ENCODE measurements at regions not wholly inside any gene's neighbourhood (a gene's known extent, or its start where the extent isn't known, plus 50 kb on each side); places are given as distances from the start of the nearest gene placed in this dataset.

DNA sequence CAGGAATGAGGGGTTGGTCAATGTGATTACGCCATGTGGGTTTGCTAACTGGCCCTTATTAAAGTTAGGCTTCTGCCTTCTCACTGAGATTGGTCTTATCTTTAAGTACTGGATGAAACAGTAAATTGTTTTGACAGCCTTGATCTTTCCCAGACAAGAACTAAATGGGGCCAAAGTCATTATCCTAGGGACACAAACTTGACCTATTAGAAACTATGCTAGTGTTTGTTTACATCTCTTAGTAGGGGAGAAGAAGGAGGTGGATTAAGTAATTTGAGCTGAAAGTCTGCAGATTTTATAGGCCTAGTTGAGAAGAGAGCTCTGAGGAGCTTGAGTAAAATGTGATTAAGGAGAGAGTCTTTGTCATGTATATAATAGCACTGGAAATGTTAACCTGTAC lies 386.9 kb downstream of the HTR7 start:
- H4K20me1 ChIP-seq (ENCODE audit: control insufficient read depth, insufficient read depth, low read length, poor library complexity, severe bottlenecking): no peaks in the 10 kb centered on the region
- no peak overlapping the region for H3K27ac Mint-ChIP-seq
- H3K4me3 ChIP-seq (ENCODE audit: control extremely low read depth in 1 of 5, extremely low read depth in 1 of 5, insufficient read depth in 1 of 5, low read depth in 2 of 5, low read length in 4 of 5): no peak overlapping the region
- no peaks in the 10 kb centered on the region for H3K4me1 ChIP-seq (ENCODE audit: control insufficient read depth in 2 of 2, insufficient read depth in 2 of 2, low read length in 2 of 2)
- ATAC-seq (ENCODE audit: low read depth) (no peak), DNase-seq (no peak)
- no peak overlapping the region for H3K4me2 ChIP-seq (replicated peaks; ENCODE audit: low read depth, low read length, poor library complexity, severe bottlenecking)
- peaks cover 10% of the 10 kb centered on the region for H3K9me3 Mint-ChIP-seq (ENCODE audit: insufficient read depth)
- no peaks in the 10 kb centered on the region for H3K36me3 ChIP-seq (replicated peaks in 1 of 2; ENCODE audit: control extremely low read depth in 1 of 2, control insufficient read depth in 1 of 2, extremely low read depth in 1 of 2, insufficient read depth in 2 of 2, low read length in 1 of 2)
- H3K79me2 ChIP-seq (ENCODE audit: control insufficient read depth, insufficient read depth, low read length): no peaks in the 10 kb centered on the region
- no peak overlapping the region for H3K4me3 Mint-ChIP-seq
- H3K27me3 Mint-ChIP-seq: no peaks in the 10 kb centered on the region
- no peak overlapping the region for H3K27ac ChIP-seq (ENCODE audit: low read length in 2 of 2)
- 100% methylated on average over 1 of the region's 1 CpG for WGBS (ENCODE audit: insufficient coverage)
- TF ChIP-seq, protein P1, sequence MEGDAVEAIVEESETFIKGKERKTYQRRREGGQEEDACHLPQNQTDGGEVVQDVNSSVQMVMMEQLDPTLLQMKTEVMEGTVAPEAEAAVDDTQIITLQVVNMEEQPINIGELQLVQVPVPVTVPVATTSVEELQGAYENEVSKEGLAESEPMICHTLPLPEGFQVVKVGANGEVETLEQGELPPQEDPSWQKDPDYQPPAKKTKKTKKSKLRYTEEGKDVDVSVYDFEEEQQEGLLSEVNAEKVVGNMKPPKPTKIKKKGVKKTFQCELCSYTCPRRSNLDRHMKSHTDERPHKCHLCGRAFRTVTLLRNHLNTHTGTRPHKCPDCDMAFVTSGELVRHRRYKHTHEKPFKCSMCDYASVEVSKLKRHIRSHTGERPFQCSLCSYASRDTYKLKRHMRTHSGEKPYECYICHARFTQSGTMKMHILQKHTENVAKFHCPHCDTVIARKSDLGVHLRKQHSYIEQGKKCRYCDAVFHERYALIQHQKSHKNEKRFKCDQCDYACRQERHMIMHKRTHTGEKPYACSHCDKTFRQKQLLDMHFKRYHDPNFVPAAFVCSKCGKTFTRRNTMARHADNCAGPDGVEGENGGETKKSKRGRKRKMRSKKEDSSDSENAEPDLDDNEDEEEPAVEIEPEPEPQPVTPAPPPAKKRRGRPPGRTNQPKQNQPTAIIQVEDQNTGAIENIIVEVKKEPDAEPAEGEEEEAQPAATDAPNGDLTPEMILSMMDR (IDR thresholded peaks at IDR 0.05): no peak
- no peak for TF ChIP-seq EZH2 (IDR thresholded peaks at IDR 0.05; ENCODE audit: borderline replicate concordance, insufficient read depth, low read depth, low read length, poor library complexity, severe bottlenecking)
- H3K27me3 ChIP-seq (replicated peaks in 1 of 4; ENCODE audit: control extremely low read depth in 1 of 4, control insufficient read depth in 3 of 4, insufficient read depth in 4 of 4, low read length in 3 of 4): no peaks in the 10 kb centered on the region
- H3K9me3 ChIP-seq (ENCODE audit: control extremely low read depth in 1 of 3, control insufficient read depth in 2 of 3, insufficient read depth in 1 of 3, low read length in 2 of 3): peaks cover 0 to 3% (median 0%) of the 10 kb centered on the region in 3 donors
- no peaks in the 10 kb centered on the region for H3K4me1 Mint-ChIP-seq
- no peak overlapping the region for H3K9ac ChIP-seq (ENCODE audit: low read length)
- ChIA-PET CTCF (no interaction called here), POLR2A (no interaction called here)
- intact Hi-C loops (cut with micrococcal nuclease): no loop called here
- H2AFZ ChIP-seq (ENCODE audit: insufficient read depth, low read depth, low read length, poor library complexity, severe bottlenecking): no peak overlapping the region

DNA sequence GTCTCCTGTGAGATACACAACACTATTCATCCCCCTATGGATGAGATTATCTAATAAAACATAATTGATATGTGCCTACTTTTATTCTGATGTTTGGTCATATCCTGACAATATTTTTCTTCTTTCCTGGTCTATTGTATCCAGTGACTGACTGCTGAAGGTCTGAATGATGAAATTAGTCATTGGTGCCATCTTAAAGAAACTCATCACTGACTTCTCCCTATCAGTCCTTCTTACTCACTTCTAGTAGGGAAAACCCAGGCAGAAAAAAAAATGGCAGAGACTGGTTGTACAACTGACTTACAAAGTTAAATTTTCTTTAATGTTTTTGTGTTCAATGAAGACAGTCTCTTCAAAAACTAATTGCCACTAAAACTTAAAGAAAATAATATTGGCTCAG lies 377.4 kb downstream of the HTR7 start:
- no peak for DNase-seq
- H3K27me3 ChIP-seq (replicated peaks in 1 of 4; ENCODE audit: control extremely low read depth in 1 of 4, control insufficient read depth in 3 of 4, insufficient read depth in 4 of 4, low read length in 3 of 4): peaks cover 0 to 3% (median 0%) of the 10 kb centered on the region in 4 experiments
- H2AFZ ChIP-seq (ENCODE audit: insufficient read depth, low read depth, low read length, poor library complexity, severe bottlenecking): no peak overlapping the region
- no peaks in the 10 kb centered on the region for H3K4me1 ChIP-seq (ENCODE audit: control insufficient read depth in 2 of 2, insufficient read depth in 2 of 2, low read length in 2 of 2)
- no peaks in the 10 kb centered on the region for H3K79me2 ChIP-seq (ENCODE audit: control insufficient read depth, insufficient read depth, low read length)
- no peaks in the 10 kb centered on the region for H3K9me3 ChIP-seq (ENCODE audit: control extremely low read depth in 1 of 3, control insufficient read depth in 2 of 3, insufficient read depth in 1 of 3, low read length in 2 of 3)
- no peak overlapping the region for H3K4me2 ChIP-seq (replicated peaks; ENCODE audit: low read depth, low read length, poor library complexity, severe bottlenecking)
- no peak for ATAC-seq (ENCODE audit: low read depth)
- H4K20me1 ChIP-seq (ENCODE audit: control insufficient read depth, insufficient read depth, low read length, poor library complexity, severe bottlenecking): no peaks in the 10 kb centered on the region
- ChIA-PET POLR2A (no interaction called here), CTCF (no interaction called here)
- H3K4me3 Mint-ChIP-seq: no peak overlapping the region
- H3K27me3 Mint-ChIP-seq: no peaks in the 10 kb centered on the region
- no peak overlapping the region for H3K9ac ChIP-seq (ENCODE audit: low read length)
- no peak overlapping the region for H3K27ac Mint-ChIP-seq
- H3K36me3 ChIP-seq (replicated peaks in 1 of 2; ENCODE audit: control extremely low read depth in 1 of 2, control insufficient read depth in 1 of 2, extremely low read depth in 1 of 2, insufficient read depth in 2 of 2, low read length in 1 of 2): no peaks in the 10 kb centered on the region
- no peak overlapping the region for H3K4me3 ChIP-seq (ENCODE audit: control extremely low read depth in 1 of 5, extremely low read depth in 1 of 5, insufficient read depth in 1 of 5, low read depth in 2 of 5, low read length in 4 of 5)
- TF ChIP-seq, protein P1 (IDR thresholded peaks at IDR 0.05): no peak
- TF ChIP-seq EZH2 (IDR thresholded peaks at IDR 0.05; ENCODE audit: borderline replicate concordance, insufficient read depth, low read depth, low read length, poor library complexity, severe bottlenecking): no peak
- H3K9me3 Mint-ChIP-seq (ENCODE audit: insufficient read depth): peaks cover 2% of the 10 kb centered on the region
- intact Hi-C loops (cut with micrococcal nuclease): no loop called here
- no peak overlapping the region for H3K27ac ChIP-seq (ENCODE audit: low read length in 2 of 2)
- no peaks in the 10 kb centered on the region for H3K4me1 Mint-ChIP-seq

Measured in B cell (primary cell).